A549 (cell line): ENCODE measurements at regions not wholly inside any gene's neighbourhood (a gene's known extent, or its start where the extent isn't known, plus 50 kb on each side); places are given as distances from the start of the nearest gene placed in this dataset.

Source experiments
- POLR2A ChIP-seq: IDR thresholded peaks from 2 replicates; pipeline ENCODE4 v1.6.1; 2012; ENCODE audit warnings: mild to moderate bottlenecking, low read length
- RCOR1 ChIP-seq: fragments of 150-350 bp; IDR thresholded peaks from 2 replicates; pipeline ENCODE4 v1.6.1; 2014; ENCODE audit warnings: antibody characterized with exemption, low read length, low read depth
- RNF2 ChIP-seq: fragments of 200-600 bp; sonication (generic); IDR thresholded peaks from 2 replicates; pipeline ENCODE4 v1.6.1; 2016; ENCODE audit warnings: low read depth, mild to moderate bottlenecking, antibody characterized with exemption, moderate library complexity, borderline replicate concordance
- TF ChIP-seq, protein P1 (sequence below): fragments of >200 bp; sonication (Bioruptor Twin); formaldehyde crosslinking; IDR thresholded peaks from 3 replicates; pipeline ENCODE4 v1.5.1; 2016

DNA sequence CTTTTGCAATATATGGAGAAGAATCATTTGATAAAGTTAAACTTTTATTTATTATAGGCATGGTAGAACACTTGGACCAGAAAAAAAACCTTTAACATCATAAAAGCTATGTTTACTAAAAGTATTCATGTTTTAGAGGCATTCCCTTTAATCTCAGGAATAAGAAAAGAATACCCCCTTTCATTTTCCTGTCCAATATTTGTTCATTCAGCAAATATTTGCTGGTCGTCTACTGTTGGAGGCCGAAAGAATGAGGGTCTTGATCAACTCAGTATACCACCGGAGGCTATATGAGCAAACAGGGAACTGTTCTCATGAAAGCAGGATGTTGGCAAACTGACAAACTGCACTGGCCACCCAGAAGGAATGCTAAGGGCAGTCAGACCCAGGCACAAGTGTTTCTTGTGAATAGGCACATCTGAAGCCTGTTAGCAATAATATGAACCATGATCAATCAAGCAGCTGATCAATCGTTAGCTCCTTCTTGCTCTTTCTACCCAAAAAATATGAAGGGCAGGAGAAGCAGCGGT is 480.8 kb upstream of the FAT1 start:
- no peak for TF ChIP-seq RCOR1
- no peak for TF ChIP-seq RNF2
- no peak for TF ChIP-seq POLR2A
- TF ChIP-seq, protein P1, sequence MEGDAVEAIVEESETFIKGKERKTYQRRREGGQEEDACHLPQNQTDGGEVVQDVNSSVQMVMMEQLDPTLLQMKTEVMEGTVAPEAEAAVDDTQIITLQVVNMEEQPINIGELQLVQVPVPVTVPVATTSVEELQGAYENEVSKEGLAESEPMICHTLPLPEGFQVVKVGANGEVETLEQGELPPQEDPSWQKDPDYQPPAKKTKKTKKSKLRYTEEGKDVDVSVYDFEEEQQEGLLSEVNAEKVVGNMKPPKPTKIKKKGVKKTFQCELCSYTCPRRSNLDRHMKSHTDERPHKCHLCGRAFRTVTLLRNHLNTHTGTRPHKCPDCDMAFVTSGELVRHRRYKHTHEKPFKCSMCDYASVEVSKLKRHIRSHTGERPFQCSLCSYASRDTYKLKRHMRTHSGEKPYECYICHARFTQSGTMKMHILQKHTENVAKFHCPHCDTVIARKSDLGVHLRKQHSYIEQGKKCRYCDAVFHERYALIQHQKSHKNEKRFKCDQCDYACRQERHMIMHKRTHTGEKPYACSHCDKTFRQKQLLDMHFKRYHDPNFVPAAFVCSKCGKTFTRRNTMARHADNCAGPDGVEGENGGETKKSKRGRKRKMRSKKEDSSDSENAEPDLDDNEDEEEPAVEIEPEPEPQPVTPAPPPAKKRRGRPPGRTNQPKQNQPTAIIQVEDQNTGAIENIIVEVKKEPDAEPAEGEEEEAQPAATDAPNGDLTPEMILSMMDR, result no peak
